Hippocampal formation (tissue), 2 donors: ENCODE measurements at regions not wholly inside any gene's neighbourhood (a gene's known extent, or its start where the extent isn't known, plus 50 kb on each side); places are given as distances from the start of the nearest gene placed in this dataset.

Experiments used
- DNase-seq, 2 donors: peaks; one replicate each; lab custom pipeline; 2025; lab: John Stamatoyannopoulos, UW

GRCh38 chr5:129821477-129822131 lies 73.7 kb downstream of the MINAR2 start:
- no peak for DNase-seq

GRCh38 chr5:129830288-129830687 lies 74.0 kb upstream of the CHSY3 start:
- DNase-seq = no peak

- no peak for DNase-seq
Measured at GRCh38 chr5:129836321-129836720, 67.9 kb upstream of the CHSY3 start.

DNA sequence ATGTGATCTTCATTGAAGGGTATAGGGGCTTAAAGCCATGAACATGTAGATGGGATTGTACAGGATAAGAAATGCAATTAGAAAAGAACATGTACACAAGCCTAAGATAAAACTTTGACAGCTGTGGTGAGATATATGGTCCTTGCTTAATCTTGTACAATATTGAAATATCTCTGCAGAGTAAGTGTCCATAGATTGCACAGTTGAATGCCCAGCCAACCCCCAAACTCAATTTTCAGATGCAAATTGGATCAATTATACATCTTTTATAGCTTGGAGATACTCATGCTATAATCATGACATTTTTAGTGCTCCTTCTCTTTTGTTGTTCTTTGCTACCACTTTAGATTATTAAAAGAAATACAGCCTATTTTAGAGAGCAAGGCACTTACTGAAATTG lies 59.5 kb upstream of the CHSY3 start:
- no peak for DNase-seq

DNA sequence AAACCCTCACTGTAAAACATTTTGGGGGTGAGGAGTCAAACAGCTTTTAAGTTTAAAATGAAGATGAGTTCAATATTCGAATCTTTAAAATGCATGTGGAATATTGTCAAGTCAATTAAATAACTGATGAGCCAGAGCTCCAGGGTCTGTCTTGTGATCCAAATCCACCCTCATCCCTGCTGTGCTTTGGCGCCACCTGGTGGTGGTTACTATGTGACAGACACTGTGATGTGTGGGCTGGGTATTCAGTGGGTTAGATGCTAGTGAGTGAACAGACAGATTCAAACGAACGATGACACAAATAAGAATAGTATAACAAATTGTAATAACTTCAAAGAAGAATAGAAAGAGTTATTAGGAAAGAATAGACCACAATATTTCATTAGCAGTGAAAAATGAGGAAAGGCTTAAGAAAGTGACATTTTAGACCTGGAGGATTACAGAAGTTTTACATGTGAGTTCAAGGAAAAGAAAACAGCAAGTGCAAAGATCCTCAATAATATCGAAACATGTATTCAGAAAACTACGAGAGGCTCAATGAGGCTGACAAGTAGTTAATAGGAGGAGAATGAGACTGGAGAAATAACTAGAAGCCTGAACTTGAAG lies 51.4 kb upstream of the CHSY3 start:
- DNase-seq = peak; percentile 51 to 78

GRCh38 chr5:129853588-129853987 lies 50.7 kb upstream of the CHSY3 start:
- DNase-seq = no peak
